ENCODE measurements at regions not wholly inside any gene's neighbourhood (a gene's known extent, or its start where the extent isn't known, plus 50 kb on each side); places are given as distances from the start of the nearest gene placed in this dataset.

DNA sequence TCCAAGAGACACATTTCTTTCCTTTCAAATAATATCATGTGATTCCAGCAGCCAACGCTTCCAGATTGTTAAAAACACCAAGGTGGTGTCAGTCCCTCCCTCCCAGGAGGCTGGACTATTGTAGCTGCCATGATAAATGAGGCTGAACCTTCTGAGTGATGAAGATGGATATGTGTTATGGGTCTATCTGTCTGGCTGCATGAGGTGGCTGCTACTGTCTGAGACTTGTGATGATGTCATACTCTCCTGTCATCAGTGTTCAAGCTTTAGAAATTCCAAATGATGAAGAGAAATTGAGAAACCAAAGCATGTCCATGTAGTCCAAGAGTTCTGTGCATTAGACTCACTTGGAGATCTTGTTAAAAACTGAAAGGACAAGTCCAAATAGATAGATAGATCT lies 683.0 kb downstream of the NTRK3 start:
- no peak overlapping the region for H3K4me3 Mint-ChIP-seq
- H3K27ac ChIP-seq (ENCODE audit: low read depth): no peak overlapping the region
- ATAC-seq: no peak

More for the DNA sequence above, 683.0 kb downstream of the NTRK3 start:
- DNase-seq (ENCODE audit: low spot score): no peak
- Mint-ChIP-seq H3K9me3 (no peaks in the 10 kb centered on the region), H3K27ac (no peak overlapping the region), H3K4me1 (no peaks in the 10 kb centered on the region), H3K27me3 (ENCODE audit: insufficient read depth, low read depth, poor library complexity) (peaks cover 2% of the 10 kb centered on the region), H3K36me3 (ENCODE audit: low read depth) (no peaks in the 10 kb centered on the region)
- Histone ChIP-seq H3K27me3 (ENCODE audit: insufficient read depth) (no peaks in the 10 kb centered on the region), H3K79me2 (replicated peaks; ENCODE audit: insufficient read depth) (no peaks in the 10 kb centered on the region), H4K20me1 (replicated peaks; ENCODE audit: insufficient read depth) (no peaks in the 10 kb centered on the region), H3K4me1 (ENCODE audit: insufficient read depth) (no peaks in the 10 kb centered on the region), H3K9me2 (ENCODE audit: insufficient read depth) (no peaks in the 10 kb centered on the region), H3F3A (replicated peaks; ENCODE audit: low read depth) (no peaks in the 10 kb centered on the region), H3K4me2 (no peak overlapping the region), H2AFZ (no peak overlapping the region), H3K4me3 (no peak overlapping the region), H3K36me3 (ENCODE audit: insufficient read depth) (no peaks in the 10 kb centered on the region)
- TF ChIP-seq CREB1 (CRISPR knock-in tag; IDR thresholded peaks at IDR 0.05; ENCODE audit: low read depth) (no peak), ZNF114 (CRISPR knock-in tag; IDR thresholded peaks at IDR 0.05) (no peak), NANOG (IDR thresholded peaks at IDR 0.05; ENCODE audit: borderline replicate concordance) (no peak), STAT1 (IDR thresholded peaks at IDR 0.05; ENCODE audit: unreplicated experiment) (no peak), EZH2phosphoT487 (IDR thresholded peaks at IDR 0.05; ENCODE audit: unreplicated experiment) (no peak)
- TF ChIP-seq, protein P1, sequence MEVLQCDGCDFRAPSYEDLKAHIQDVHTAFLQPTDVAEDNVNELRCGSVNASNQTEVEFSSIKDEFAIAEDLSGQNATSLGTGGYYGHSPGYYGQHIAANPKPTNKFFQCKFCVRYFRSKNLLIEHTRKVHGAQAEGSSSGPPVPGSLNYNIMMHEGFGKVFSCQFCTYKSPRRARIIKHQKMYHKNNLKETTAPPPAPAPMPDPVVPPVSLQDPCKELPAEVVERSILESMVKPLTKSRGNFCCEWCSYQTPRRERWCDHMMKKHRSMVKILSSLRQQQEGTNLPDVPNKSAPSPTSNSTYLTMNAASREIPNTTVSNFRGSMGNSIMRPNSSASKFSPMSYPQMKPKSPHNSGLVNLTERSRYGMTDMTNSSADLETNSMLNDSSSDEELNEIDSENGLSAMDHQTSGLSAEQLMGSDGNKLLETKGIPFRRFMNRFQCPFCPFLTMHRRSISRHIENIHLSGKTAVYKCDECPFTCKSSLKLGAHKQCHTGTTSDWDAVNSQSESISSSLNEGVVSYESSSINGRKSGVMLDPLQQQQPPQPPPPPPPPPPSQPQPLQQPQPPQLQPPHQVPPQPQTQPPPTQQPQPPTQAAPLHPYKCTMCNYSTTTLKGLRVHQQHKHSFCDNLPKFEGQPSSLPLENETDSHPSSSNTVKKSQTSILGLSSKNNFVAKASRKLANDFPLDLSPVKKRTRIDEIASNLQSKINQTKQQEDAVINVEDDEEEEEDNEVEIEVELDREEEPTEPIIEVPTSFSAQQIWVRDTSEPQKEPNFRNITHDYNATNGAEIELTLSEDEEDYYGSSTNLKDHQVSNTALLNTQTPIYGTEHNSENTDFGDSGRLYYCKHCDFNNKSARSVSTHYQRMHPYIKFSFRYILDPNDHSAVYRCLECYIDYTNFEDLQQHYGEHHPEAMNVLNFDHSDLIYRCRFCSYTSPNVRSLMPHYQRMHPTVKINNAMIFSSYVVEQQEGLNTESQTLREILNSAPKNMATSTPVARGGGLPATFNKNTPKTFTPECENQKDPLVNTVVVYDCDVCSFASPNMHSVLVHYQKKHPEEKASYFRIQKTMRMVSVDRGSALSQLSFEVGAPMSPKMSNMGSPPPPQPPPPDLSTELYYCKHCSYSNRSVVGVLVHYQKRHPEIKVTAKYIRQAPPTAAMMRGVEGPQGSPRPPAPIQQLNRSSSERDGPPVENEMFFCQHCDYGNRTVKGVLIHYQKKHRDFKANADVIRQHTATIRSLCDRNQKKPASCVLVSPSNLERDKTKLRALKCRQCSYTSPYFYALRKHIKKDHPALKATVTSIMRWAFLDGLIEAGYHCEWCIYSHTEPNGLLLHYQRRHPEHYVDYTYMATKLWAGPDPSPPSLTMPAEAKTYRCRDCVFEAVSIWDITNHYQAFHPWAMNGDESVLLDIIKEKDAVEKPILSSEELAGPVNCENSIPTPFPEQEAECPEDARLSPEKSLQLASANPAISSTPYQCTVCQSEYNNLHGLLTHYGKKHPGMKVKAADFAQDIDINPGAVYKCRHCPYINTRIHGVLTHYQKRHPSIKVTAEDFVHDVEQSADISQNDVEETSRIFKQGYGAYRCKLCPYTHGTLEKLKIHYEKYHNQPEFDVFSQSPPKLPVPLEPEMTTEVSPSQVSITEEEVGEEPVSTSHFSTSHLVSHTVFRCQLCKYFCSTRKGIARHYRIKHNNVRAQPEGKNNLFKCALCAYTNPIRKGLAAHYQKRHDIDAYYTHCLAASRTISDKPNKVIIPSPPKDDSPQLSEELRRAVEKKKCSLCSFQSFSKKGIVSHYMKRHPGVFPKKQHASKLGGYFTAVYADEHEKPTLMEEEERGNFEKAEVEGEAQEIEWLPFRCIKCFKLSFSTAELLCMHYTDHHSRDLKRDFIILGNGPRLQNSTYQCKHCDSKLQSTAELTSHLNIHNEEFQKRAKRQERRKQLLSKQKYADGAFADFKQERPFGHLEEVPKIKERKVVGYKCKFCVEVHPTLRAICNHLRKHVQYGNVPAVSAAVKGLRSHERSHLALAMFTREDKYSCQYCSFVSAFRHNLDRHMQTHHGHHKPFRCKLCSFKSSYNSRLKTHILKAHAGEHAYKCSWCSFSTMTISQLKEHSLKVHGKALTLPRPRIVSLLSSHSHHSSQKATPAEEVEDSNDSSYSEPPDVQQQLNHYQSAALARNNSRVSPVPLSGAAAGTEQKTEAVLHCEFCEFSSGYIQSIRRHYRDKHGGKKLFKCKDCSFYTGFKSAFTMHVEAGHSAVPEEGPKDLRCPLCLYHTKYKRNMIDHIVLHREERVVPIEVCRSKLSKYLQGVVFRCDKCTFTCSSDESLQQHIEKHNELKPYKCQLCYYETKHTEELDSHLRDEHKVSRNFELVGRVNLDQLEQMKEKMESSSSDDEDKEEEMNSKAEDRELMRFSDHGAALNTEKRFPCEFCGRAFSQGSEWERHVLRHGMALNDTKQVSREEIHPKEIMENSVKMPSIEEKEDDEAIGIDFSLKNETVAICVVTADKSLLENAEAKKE (CRISPR knock-in tag; IDR thresholded peaks at IDR 0.05): no peak
- TF ChIP-seq, protein P2, sequence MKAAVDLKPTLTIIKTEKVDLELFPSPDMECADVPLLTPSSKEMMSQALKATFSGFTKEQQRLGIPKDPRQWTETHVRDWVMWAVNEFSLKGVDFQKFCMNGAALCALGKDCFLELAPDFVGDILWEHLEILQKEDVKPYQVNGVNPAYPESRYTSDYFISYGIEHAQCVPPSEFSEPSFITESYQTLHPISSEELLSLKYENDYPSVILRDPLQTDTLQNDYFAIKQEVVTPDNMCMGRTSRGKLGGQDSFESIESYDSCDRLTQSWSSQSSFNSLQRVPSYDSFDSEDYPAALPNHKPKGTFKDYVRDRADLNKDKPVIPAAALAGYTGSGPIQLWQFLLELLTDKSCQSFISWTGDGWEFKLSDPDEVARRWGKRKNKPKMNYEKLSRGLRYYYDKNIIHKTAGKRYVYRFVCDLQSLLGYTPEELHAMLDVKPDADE (IDR thresholded peaks at IDR 0.05): no peak
